Ascending aorta (tissue), 2 donors: ENCODE measurements at regions not wholly inside any gene's neighbourhood (a gene's known extent, or its start where the extent isn't known, plus 50 kb on each side); places are given as distances from the start of the nearest gene placed in this dataset.

Experiments used
- DNase-seq, 2 donors: peaks; one replicate each; pipeline ENCODE4 v3.0.0-alpha.2; 2019; ENCODE audit warnings: low spot score in 2 of 2
- H3K27ac ChIP-seq, 2 donors: fragments of 200-600 bp; sonication (generic); one replicate each; pipeline ENCODE4 v1.5.1; 2016 to 2017; ENCODE audit warnings: mild to moderate bottlenecking in 1 of 2
- H3K27me3 ChIP-seq: fragments of 200-600 bp; sonication (generic); one replicate; pipeline ENCODE4 v1.5.1; 2017
- H3K36me3 ChIP-seq, 2 donors: fragments of 200-600 bp; sonication (generic); one replicate each; pipeline ENCODE4 v1.5.1; 2016
- H3K4me1 ChIP-seq, 2 donors: fragments of 200-600 bp; sonication (generic); one replicate each; pipeline ENCODE4 v1.5.1; 2016 to 2017; ENCODE audit warnings: mild to moderate bottlenecking in 1 of 2
- H3K4me3 ChIP-seq, 2 donors: fragments of 200-600 bp; sonication (generic); one replicate each; pipeline ENCODE4 v1.5.1; 2016 to 2017; ENCODE audit warnings: mild to moderate bottlenecking in 1 of 2
- H3K9me3 ChIP-seq, 2 donors: fragments of 200-600 bp; sonication (generic); one replicate each; pipeline ENCODE4 v1.5.1; 2016
- CTCF ChIP-seq, 3 experiments: fragments of 200-600 bp in 2 of 3; fragments of 450-650 bp in 1 of 3; sonication (generic) in 2 of 3; IDR thresholded peaks; one replicate each; pipeline ENCODE4 v1.5.1; 2016 to 2019; ENCODE audit warnings: antibody characterized with exemption in 3 of 3, mild to moderate bottlenecking in 1 of 3, moderate library complexity in 1 of 3
- intact Hi-C: fragments of 100-400 bp; cut with DNase I; formaldehyde crosslinking; loops from one replicate; pipeline ENCODE4 v1.15.1; 2023

- H3K4me3 ChIP-seq, result no peak overlapping the region
- intact Hi-C loops, result no loop called here
- no peaks in the 10 kb centered on the region for H3K27me3 ChIP-seq
- DNase-seq, result no peak
- no peaks in the 10 kb centered on the region for H3K9me3 ChIP-seq
- no peak for TF ChIP-seq CTCF (IDR thresholded peaks at IDR 0.05)
- H3K36me3 ChIP-seq, result no peaks in the 10 kb centered on the region
- H3K4me1 ChIP-seq, result no peaks in the 10 kb centered on the region
- no peak overlapping the region for H3K27ac ChIP-seq
Measured at GRCh38 chr7:119408596-119408995, 864.4 kb upstream of the KCND2 start.

GRCh38 chr7:119413314-119413805 lies 859.6 kb upstream of the KCND2 start:
- Histone ChIP-seq H3K36me3 (no peaks in the 10 kb centered on the region), H3K27me3 (no peaks in the 10 kb centered on the region), H3K4me3 (no peak overlapping the region), H3K27ac (no peak overlapping the region), H3K4me1 (no peaks in the 10 kb centered on the region), H3K9me3 (no peaks in the 10 kb centered on the region)
- no peak for TF ChIP-seq CTCF (IDR thresholded peaks at IDR 0.05)
- DNase-seq, result no peak
- intact Hi-C loops, result no loop called here

GRCh38 chr7:119415682-119416081 lies 857.3 kb upstream of the KCND2 start:
- no peak for DNase-seq
- intact Hi-C loops, result no loop called here
- Histone ChIP-seq H3K27ac (no peak overlapping the region), H3K9me3 (no peaks in the 10 kb centered on the region), H3K27me3 (no peaks in the 10 kb centered on the region), H3K4me1 (no peaks in the 10 kb centered on the region), H3K36me3 (no peaks in the 10 kb centered on the region), H3K4me3 (no peak overlapping the region)
- no peak for TF ChIP-seq CTCF (IDR thresholded peaks at IDR 0.05)

DNA sequence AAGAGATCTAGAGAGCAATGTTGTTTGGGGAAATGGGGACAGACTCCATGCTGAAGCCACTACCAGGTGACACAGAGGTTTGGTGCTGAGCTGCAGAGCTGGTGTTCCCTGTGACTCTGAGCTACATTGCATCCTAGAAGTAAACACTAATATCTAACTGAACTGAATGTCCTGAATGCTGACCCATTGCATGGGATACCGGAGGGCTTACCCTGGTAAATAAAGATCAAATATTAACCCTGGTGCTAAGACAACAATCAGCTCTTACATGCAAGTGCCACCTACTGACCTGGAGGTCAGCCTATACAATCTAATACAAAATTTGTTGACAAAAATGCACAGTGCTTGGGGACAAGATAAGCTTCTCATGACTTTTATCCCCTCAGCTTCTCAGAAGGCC lies 851.3 kb upstream of the KCND2 start:
- no peaks in the 10 kb centered on the region for H3K36me3 ChIP-seq
- no peak overlapping the region for H3K4me3 ChIP-seq
- no peak for DNase-seq
- H3K27ac ChIP-seq, result no peak overlapping the region
- H3K4me1 ChIP-seq, result no peaks in the 10 kb centered on the region
- H3K9me3 ChIP-seq, result no peaks in the 10 kb centered on the region
- no peak for TF ChIP-seq CTCF (IDR thresholded peaks at IDR 0.05)
- no peaks in the 10 kb centered on the region for H3K27me3 ChIP-seq
- intact Hi-C loops, result no loop called here

DNA sequence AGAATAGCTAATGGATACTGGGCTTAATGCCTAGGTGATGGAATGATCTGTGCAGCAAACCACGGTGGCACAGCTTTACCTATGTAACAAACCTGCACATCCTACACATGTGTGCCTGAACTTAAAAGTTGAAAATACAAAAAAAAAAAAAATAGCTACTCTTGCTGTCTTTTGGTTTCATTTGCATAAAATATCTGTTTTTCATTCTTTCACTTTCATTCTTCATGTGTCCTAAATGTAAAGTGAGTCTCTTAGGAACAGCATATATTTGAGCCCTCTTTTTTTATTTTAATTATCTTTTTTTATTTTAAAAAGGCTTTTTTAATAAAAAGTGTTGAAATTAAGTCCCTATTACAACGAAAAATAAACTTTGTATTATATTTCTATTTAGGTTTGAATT lies 836.1 kb upstream of the KCND2 start:
- no peak for DNase-seq
- Histone ChIP-seq H3K27me3 (no peaks in the 10 kb centered on the region), H3K9me3 (no peaks in the 10 kb centered on the region), H3K4me1 (no peaks in the 10 kb centered on the region), H3K27ac (no peak overlapping the region), H3K4me3 (no peak overlapping the region), H3K36me3 (no peaks in the 10 kb centered on the region)
- intact Hi-C loops, result no loop called here
- no peak for TF ChIP-seq CTCF (IDR thresholded peaks at IDR 0.05)

DNA sequence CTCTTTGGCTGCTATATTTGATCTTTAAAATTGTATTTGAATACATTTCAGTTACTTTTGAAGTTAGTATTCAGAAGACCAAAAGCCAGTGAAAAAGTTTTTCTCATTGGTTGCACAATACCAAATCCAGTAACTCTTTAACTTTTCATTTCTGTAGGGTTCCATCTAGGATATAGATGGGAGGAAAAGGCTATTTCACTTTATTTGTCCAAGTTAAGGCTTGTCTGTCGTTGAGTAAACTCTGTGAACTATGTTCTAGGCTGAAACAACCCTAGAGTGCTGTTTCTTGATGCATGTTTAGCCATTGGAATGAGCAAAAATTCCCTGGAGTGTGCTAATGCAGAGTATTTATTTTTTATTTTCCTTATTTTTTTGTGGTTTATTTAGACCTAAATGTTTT lies 834.7 kb upstream of the KCND2 start:
- H3K9me3 ChIP-seq, result no peaks in the 10 kb centered on the region
- no peak overlapping the region for H3K27ac ChIP-seq
- H3K36me3 ChIP-seq, result no peaks in the 10 kb centered on the region
- TF ChIP-seq CTCF (IDR thresholded peaks at IDR 0.05), result no peak
- no peaks in the 10 kb centered on the region for H3K4me1 ChIP-seq
- no peak for DNase-seq
- no peaks in the 10 kb centered on the region for H3K27me3 ChIP-seq
- intact Hi-C loops, result no loop called here
- H3K4me3 ChIP-seq, result no peak overlapping the region
